ENCODE measurements at regions not wholly inside any gene's neighbourhood (a gene's known extent, or its start where the extent isn't known, plus 50 kb on each side); places are given as distances from the start of the nearest gene placed in this dataset.

DNA sequence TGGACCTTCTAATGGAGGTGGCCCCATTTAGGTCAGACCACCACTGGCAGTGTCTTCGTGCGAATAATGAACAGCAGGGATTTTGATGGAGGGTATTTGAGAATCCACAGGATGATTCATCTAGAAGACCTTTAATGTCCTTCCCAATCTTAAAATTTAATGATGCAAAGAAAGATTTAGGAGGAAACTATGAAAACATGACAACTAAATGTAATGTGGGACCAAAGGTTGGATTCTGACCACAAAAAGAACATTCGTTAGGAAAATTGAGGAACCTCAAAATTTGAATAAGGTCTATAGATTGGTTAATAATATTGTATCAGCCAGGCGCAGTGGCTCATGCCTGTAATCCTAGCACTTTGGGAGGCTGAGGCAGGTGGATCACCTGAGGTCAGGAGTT lies 78.2 kb upstream of the TMPO start:
- ATAC-seq (ENCODE audit: insufficient read depth, low FRiP score) (no peak), DNase-seq (no peak)
- Histone ChIP-seq H3K4me1 (ENCODE audit: control insufficient read depth in 5 of 5, insufficient read depth in 5 of 5, low read length in 5 of 5) (peaks cover 0 to 21% (median 7%) of the 10 kb centered on the region in 5 donors), H3K27me3 (ENCODE audit: control insufficient read depth in 3 of 3, insufficient read depth in 3 of 3, low read length in 2 of 3) (no peaks in the 10 kb centered on the region), H3K9ac (ENCODE audit: insufficient read depth in 1 of 2, low read length in 2 of 2) (no peak overlapping the region), H3K4me3 (no peak overlapping the region), H3K27ac (ENCODE audit: low read depth in 1 of 2, low read length in 1 of 2) (no peak overlapping the region), H3K36me3 (ENCODE audit: control insufficient read depth in 4 of 4, insufficient read depth in 4 of 4, low read length in 4 of 4) (no peaks in the 10 kb centered on the region), H3K9me3 (ENCODE audit: control insufficient read depth in 4 of 4, insufficient read depth in 3 of 4, low read length in 3 of 4) (peaks cover 0 to 5% (median 0%) of the 10 kb centered on the region in 4 donors)
- TF ChIP-seq, protein P1, sequence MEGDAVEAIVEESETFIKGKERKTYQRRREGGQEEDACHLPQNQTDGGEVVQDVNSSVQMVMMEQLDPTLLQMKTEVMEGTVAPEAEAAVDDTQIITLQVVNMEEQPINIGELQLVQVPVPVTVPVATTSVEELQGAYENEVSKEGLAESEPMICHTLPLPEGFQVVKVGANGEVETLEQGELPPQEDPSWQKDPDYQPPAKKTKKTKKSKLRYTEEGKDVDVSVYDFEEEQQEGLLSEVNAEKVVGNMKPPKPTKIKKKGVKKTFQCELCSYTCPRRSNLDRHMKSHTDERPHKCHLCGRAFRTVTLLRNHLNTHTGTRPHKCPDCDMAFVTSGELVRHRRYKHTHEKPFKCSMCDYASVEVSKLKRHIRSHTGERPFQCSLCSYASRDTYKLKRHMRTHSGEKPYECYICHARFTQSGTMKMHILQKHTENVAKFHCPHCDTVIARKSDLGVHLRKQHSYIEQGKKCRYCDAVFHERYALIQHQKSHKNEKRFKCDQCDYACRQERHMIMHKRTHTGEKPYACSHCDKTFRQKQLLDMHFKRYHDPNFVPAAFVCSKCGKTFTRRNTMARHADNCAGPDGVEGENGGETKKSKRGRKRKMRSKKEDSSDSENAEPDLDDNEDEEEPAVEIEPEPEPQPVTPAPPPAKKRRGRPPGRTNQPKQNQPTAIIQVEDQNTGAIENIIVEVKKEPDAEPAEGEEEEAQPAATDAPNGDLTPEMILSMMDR (IDR thresholded peaks at IDR 0.05; ENCODE audit: control extremely low read depth, extremely low read depth): no peak
- 78 to 82% methylated on average over 4 of the region's 4 CpGs for WGBS, 2 donors

DNA sequence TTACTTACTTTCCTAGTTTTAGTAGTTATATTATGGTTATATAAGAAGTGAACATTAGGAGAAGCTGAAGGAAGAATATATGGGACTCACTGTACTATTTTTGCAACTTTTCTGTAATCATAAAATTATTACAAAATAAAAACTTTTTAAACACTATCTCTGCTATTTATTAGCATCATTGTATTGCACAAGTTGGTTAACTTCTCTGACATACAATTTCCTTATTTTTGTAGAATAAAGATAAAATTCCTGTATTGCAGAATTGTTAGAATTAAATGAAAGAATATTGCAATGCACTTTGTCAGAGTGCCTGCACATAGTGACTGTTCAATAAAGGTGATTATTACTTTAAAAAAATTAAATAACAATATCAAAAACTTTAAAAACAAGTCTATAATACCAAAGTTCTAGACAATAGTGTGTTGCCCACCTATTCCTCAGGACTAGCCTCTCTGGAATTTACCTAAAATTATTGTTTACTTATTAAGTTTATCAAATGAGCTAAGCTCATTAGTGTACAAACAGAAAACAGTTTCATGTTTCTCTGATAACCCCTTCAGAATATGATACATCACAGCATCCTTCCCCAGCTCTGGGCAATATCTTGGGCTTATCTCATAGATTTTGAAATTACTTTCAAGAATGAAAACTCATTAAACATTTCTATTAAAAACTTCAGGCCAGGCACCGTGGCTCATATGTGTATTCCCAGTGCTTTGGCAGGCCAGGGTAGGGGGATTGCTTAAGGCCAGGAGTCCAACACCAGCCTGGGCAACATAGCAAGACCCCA lies 77.4 kb upstream of the TMPO start:
- TF ChIP-seq, protein P1 (IDR thresholded peaks at IDR 0.05; ENCODE audit: control extremely low read depth, extremely low read depth): no peak
- 81 to 86% methylated on average over 1 of the region's 1 CpG for WGBS, 2 donors
- DNase-seq: no peak
- Histone ChIP-seq H3K9me3 (ENCODE audit: control insufficient read depth in 4 of 4, insufficient read depth in 3 of 4, low read length in 3 of 4) (peaks cover 0 to 5% (median 0%) of the 10 kb centered on the region in 4 donors), H3K27me3 (ENCODE audit: control insufficient read depth in 3 of 3, insufficient read depth in 3 of 3, low read length in 2 of 3) (no peaks in the 10 kb centered on the region), H3K36me3 (ENCODE audit: control insufficient read depth in 4 of 4, insufficient read depth in 4 of 4, low read length in 4 of 4) (no peaks in the 10 kb centered on the region), H3K4me1 (ENCODE audit: control insufficient read depth in 5 of 5, insufficient read depth in 5 of 5, low read length in 5 of 5) (peaks cover 0 to 21% (median 7%) of the 10 kb centered on the region in 5 donors), H3K27ac (ENCODE audit: low read depth in 1 of 2, low read length in 1 of 2) (no peak overlapping the region), H3K9ac (ENCODE audit: insufficient read depth in 1 of 2, low read length in 2 of 2) (no peak overlapping the region), H3K4me3 (no peak overlapping the region)
- no peak for ATAC-seq (ENCODE audit: insufficient read depth, low FRiP score)

DNA sequence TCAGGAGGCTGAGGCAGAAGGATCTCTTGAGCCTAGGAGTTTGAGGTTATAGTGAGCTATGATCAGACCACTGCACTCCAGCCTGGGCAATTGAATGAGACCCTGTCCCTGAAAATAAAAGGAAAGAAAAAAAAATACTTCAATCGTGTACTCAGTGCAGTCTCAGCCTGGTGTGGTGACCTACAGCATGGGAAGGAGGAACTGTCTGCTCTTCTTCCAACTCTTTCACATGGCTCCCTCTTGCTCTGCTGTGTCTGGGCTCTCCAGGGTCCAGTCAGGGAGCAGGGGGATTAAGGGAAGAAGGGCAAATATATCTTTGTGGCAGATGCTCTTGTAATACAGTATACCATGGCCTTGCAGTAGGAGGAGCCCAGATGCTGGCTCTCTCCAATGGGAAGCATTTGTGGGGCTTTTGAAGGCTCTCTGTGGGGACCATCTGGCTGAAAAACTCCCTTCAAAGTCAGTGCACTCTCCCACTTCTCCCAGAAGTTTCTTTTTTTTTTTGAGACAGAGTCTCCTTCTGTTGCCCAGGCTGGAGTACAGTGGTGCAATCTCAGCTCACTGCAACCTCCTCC lies 76.6 kb upstream of the TMPO start:
- no peak for ATAC-seq (ENCODE audit: insufficient read depth, low FRiP score)
- H3K9me3 ChIP-seq (ENCODE audit: control insufficient read depth in 4 of 4, insufficient read depth in 3 of 4, low read length in 3 of 4): peaks cover 0 to 5% (median 0%) of the 10 kb centered on the region in 4 donors
- no peaks in the 10 kb centered on the region for H3K36me3 ChIP-seq (ENCODE audit: control insufficient read depth in 4 of 4, insufficient read depth in 4 of 4, low read length in 4 of 4)
- peaks cover 0 to 21% (median 7%) of the 10 kb centered on the region in 5 donors for H3K4me1 ChIP-seq (ENCODE audit: control insufficient read depth in 5 of 5, insufficient read depth in 5 of 5, low read length in 5 of 5)
- TF ChIP-seq, protein P1 (IDR thresholded peaks at IDR 0.05; ENCODE audit: control extremely low read depth, extremely low read depth): no peak
- no peak overlapping the region for H3K4me3 ChIP-seq
- peak overlapping the region; percentile 26 to 73 for H3K27ac ChIP-seq (ENCODE audit: low read depth in 1 of 2, low read length in 1 of 2)
- DNase-seq: no peak
- 26 to 63% methylated on average over 1 of the region's 1 CpG for WGBS, 2 donors
- no peaks in the 10 kb centered on the region for H3K27me3 ChIP-seq (ENCODE audit: control insufficient read depth in 3 of 3, insufficient read depth in 3 of 3, low read length in 2 of 3)
- H3K9ac ChIP-seq (ENCODE audit: insufficient read depth in 1 of 2, low read length in 2 of 2): no peak overlapping the region
